ENCODE measurements at regions not wholly inside any gene's neighbourhood (a gene's known extent, or its start where the extent isn't known, plus 50 kb on each side); places are given as distances from the start of the nearest gene placed in this dataset.

DNA sequence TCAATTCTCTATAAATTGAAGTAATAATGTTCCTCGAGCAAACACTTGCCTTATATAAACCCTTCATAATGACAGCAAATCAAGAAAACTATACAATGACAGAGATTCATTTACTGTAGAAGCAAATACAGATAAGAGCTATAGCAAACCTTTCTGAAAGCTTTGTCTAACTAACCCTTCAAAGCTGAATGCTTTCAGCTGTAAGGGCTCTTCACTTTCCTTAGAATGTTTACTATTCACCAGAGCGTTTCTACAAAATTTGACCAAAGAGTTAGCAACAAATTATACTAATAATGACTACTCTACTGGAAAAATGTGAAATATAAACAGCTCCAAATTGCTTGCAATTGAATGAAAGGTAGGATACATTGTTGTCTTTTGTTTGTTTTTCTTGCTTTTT lies 218.1 kb downstream of the SLITRK5 start:
- H3K4me3 ChIP-seq = no peak overlapping the region
- no peak for ATAC-seq
- no peaks in the 10 kb centered on the region for H3K27me3 ChIP-seq (ENCODE audit: control insufficient read depth in 2 of 2, insufficient read depth in 2 of 2, low read length in 2 of 2)
- H3K9me1 ChIP-seq (ENCODE audit: control insufficient read depth, insufficient read depth, low read length) = no peaks in the 10 kb centered on the region
- intact Hi-C loops (cut with micrococcal nuclease) (no loop called here), in situ Hi-C loops (cut with MboI) (no loop called here)
- H3K36me3 ChIP-seq (ENCODE audit: control insufficient read depth, insufficient read depth, low read length) = no peaks in the 10 kb centered on the region
- ChIA-PET POLR2A (no interaction called here), CTCF (ENCODE audit: low intra/inter-chr PET ratio) (no interaction called here)
- no TSS peak for BruUV-seq (replicated peaks)
- H4K20me1 ChIP-seq (replicated peaks; ENCODE audit: control insufficient read depth, insufficient read depth, low read length) = no peaks in the 10 kb centered on the region
- no peak for FAIRE-seq
- H3K4me1 ChIP-seq (replicated peaks in 1 of 2; ENCODE audit: control insufficient read depth in 2 of 2, insufficient read depth in 2 of 2, low read length in 2 of 2) = no peaks in the 10 kb centered on the region
- H3K27ac ChIP-seq (ENCODE audit: extremely low read depth, low read depth, low read length) = no peak overlapping the region
- H3K79me2 ChIP-seq (ENCODE audit: control insufficient read depth, insufficient read depth, low read length) = no peaks in the 10 kb centered on the region
- H3K9me3 ChIP-seq (replicated peaks; ENCODE audit: control insufficient read depth, insufficient read depth, low read depth, low read length) = no peaks in the 10 kb centered on the region
- WGBS (ENCODE audit: insufficient coverage, low coverage, missing lambda C conversion rate) = 0% methylated on average over 2 of the region's 2 CpGs
- DNase-seq (ENCODE audit: extremely low read depth in 1 of 4, low spot score in 3 of 4) = no peak
- no peak overlapping the region for H3K9ac ChIP-seq (ENCODE audit: insufficient read depth in 1 of 2, low read depth in 2 of 2, low read length in 2 of 2)
- no peak overlapping the region for H2AFZ ChIP-seq (ENCODE audit: low read depth, low read length)
- no peak overlapping the region for H3K4me2 ChIP-seq (ENCODE audit: insufficient read depth, low read length)
- no peak for TF ChIP-seq CHCHD3 (CRISPR knock-in tag; IDR thresholded peaks at IDR 0.05)
- TF ChIP-seq ZNF12 (CRISPR knock-in tag; IDR thresholded peaks at IDR 0.05) = no peak
- TF ChIP-seq, protein P1, sequence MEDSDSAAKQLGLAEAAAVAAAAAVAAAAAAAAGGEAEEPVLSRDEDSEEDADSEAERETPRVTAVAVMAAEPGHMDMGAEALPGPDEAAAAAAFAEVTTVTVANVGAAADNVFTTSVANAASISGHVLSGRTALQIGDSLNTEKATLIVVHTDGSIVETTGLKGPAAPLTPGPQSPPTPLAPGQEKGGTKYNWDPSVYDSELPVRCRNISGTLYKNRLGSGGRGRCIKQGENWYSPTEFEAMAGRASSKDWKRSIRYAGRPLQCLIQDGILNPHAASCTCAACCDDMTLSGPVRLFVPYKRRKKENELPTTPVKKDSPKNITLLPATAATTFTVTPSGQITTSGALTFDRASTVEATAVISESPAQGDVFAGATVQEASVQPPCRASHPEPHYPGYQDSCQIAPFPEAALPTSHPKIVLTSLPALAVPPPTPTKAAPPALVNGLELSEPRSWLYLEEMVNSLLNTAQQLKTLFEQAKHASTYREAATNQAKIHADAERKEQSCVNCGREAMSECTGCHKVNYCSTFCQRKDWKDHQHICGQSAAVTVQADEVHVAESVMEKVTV (CRISPR knock-in tag; IDR thresholded peaks at IDR 0.05) = no peak
- TF ChIP-seq HCFC1 (IDR thresholded peaks at IDR 0.05; ENCODE audit: low read depth, low read length) = no peak
- TF ChIP-seq, protein P2, sequence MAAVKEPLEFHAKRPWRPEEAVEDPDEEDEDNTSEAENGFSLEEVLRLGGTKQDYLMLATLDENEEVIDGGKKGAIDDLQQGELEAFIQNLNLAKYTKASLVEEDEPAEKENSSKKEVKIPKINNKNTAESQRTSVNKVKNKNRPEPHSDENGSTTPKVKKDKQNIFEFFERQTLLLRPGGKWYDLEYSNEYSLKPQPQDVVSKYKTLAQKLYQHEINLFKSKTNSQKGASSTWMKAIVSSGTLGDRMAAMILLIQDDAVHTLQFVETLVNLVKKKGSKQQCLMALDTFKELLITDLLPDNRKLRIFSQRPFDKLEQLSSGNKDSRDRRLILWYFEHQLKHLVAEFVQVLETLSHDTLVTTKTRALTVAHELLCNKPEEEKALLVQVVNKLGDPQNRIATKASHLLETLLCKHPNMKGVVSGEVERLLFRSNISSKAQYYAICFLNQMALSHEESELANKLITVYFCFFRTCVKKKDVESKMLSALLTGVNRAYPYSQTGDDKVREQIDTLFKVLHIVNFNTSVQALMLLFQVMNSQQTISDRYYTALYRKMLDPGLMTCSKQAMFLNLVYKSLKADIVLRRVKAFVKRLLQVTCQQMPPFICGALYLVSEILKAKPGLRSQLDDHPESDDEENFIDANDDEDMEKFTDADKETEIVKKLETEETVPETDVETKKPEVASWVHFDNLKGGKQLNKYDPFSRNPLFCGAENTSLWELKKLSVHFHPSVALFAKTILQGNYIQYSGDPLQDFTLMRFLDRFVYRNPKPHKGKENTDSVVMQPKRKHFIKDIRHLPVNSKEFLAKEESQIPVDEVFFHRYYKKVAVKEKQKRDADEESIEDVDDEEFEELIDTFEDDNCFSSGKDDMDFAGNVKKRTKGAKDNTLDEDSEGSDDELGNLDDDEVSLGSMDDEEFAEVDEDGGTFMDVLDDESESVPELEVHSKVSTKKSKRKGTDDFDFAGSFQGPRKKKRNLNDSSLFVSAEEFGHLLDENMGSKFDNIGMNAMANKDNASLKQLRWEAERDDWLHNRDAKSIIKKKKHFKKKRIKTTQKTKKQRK (IDR thresholded peaks at IDR 0.05; ENCODE audit: borderline replicate concordance, low read depth, low read length) = no peak
- TF ChIP-seq ZNF23 (CRISPR knock-in tag; IDR thresholded peaks at IDR 0.05) = no peak
- TF ChIP-seq SP2 (IDR thresholded peaks at IDR 0.05; ENCODE audit: extremely low read depth, low read depth, low read length, poor library complexity, severe bottlenecking) = no peak
- TF ChIP-seq STAT5B (CRISPR knock-in tag; IDR thresholded peaks at IDR 0.05) = no peak
- TF ChIP-seq CBFB (CRISPR knock-in tag; IDR thresholded peaks at IDR 0.05) = no peak
- TF ChIP-seq RBM17 (IDR thresholded peaks at IDR 0.05; ENCODE audit: borderline replicate concordance, low read depth, low read length) = no peak
- no peak for TF ChIP-seq TAL1 (IDR thresholded peaks at IDR 0.05)
- no peak for TF ChIP-seq ZNF589 (CRISPR knock-in tag; IDR thresholded peaks at IDR 0.05; ENCODE audit: low read depth)
- TF ChIP-seq, protein P3, sequence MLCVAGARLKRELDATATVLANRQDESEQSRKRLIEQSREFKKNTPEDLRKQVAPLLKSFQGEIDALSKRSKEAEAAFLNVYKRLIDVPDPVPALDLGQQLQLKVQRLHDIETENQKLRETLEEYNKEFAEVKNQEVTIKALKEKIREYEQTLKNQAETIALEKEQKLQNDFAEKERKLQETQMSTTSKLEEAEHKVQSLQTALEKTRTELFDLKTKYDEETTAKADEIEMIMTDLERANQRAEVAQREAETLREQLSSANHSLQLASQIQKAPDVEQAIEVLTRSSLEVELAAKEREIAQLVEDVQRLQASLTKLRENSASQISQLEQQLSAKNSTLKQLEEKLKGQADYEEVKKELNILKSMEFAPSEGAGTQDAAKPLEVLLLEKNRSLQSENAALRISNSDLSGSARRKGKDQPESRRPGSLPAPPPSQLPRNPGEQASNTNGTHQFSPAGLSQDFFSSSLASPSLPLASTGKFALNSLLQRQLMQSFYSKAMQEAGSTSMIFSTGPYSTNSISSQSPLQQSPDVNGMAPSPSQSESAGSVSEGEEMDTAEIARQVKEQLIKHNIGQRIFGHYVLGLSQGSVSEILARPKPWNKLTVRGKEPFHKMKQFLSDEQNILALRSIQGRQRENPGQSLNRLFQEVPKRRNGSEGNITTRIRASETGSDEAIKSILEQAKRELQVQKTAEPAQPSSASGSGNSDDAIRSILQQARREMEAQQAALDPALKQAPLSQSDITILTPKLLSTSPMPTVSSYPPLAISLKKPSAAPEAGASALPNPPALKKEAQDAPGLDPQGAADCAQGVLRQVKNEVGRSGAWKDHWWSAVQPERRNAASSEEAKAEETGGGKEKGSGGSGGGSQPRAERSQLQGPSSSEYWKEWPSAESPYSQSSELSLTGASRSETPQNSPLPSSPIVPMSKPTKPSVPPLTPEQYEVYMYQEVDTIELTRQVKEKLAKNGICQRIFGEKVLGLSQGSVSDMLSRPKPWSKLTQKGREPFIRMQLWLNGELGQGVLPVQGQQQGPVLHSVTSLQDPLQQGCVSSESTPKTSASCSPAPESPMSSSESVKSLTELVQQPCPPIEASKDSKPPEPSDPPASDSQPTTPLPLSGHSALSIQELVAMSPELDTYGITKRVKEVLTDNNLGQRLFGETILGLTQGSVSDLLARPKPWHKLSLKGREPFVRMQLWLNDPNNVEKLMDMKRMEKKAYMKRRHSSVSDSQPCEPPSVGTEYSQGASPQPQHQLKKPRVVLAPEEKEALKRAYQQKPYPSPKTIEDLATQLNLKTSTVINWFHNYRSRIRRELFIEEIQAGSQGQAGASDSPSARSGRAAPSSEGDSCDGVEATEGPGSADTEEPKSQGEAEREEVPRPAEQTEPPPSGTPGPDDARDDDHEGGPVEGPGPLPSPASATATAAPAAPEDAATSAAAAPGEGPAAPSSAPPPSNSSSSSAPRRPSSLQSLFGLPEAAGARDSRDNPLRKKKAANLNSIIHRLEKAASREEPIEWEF (CRISPR knock-in tag; IDR thresholded peaks at IDR 0.05) = no peak
- TF ChIP-seq HMGN3 (IDR thresholded peaks at IDR 0.05; ENCODE audit: borderline replicate concordance, extremely low read depth, insufficient read length, low read depth, low read length) = no peak

All from K562 (cell line).